GM23248 (cell line): ENCODE measurements at regions not wholly inside any gene's neighbourhood (a gene's known extent, or its start where the extent isn't known, plus 50 kb on each side); places are given as distances from the start of the nearest gene placed in this dataset.

Source experiments
- DNase-seq: peaks from one replicate; pipeline ENCODE4 v3.0.0-alpha.2; 2015
- H2AFZ ChIP-seq: fragments of 200-600 bp; sonication (generic); 2 replicates; pipeline ENCODE4 v1.6.1; 2016; ENCODE audit warnings: antibody characterized with exemption
- H3F3A ChIP-seq: fragments of 200-600 bp; sonication (generic); 2 replicates; pipeline ENCODE4 v1.6.1; 2016; ENCODE audit warnings: mild to moderate bottlenecking, antibody characterized with exemption, mixed run types; ENCODE audit not compliant: insufficient read depth
- H3K27ac ChIP-seq: fragments of 200-600 bp; sonication (generic); 2 replicates; pipeline ENCODE4 v1.5.1; 2016; ENCODE audit warnings: mild to moderate bottlenecking
- H3K27me3 ChIP-seq: fragments of 200-600 bp; sonication (generic); replicated peaks from 2 replicates; pipeline ENCODE4 v1.6.1; 2016; ENCODE audit warnings: mild to moderate bottlenecking; ENCODE audit not compliant: insufficient read depth
- H3K36me3 ChIP-seq: fragments of 200-600 bp; sonication (generic); 2 replicates; pipeline ENCODE4 v1.6.1; 2016; ENCODE audit warnings: low read depth, mild to moderate bottlenecking
- H3K4me1 ChIP-seq: fragments of 200-600 bp; sonication (generic); 2 replicates; pipeline ENCODE4 v1.6.1; 2016; ENCODE audit warnings: mild to moderate bottlenecking; ENCODE audit not compliant: insufficient read depth
- H3K4me2 ChIP-seq: fragments of 200-600 bp; sonication (generic); one replicate; pipeline ENCODE4 v1.6.1; 2016; ENCODE audit warnings: mild to moderate bottlenecking; ENCODE audit not compliant: unreplicated experiment
- H3K4me3 ChIP-seq: fragments of 200-600 bp; sonication (generic); 2 replicates; pipeline ENCODE4 v1.5.1; 2016; ENCODE audit warnings: mild to moderate bottlenecking
- H3K79me2 ChIP-seq: fragments of 200-600 bp; sonication (generic); 2 replicates; pipeline ENCODE4 v1.6.1; 2016; ENCODE audit warnings: mild to moderate bottlenecking; ENCODE audit not compliant: insufficient read depth
- H3K9ac ChIP-seq: fragments of 200-600 bp; sonication (generic); 2 replicates; pipeline ENCODE4 v1.6.1; 2016; ENCODE audit warnings: mild to moderate bottlenecking
- H3K9me2 ChIP-seq: fragments of 200-600 bp; sonication (generic); 2 replicates; pipeline ENCODE4 v1.6.1; 2016; ENCODE audit warnings: mixed run types, mild to moderate bottlenecking, moderate library complexity; ENCODE audit not compliant: insufficient read depth
- H3K9me3 ChIP-seq: fragments of 200-600 bp; sonication (generic); one replicate; pipeline ENCODE4 v1.6.1; 2017; ENCODE audit warnings: low read depth
- H4K20me1 ChIP-seq: fragments of 200-600 bp; sonication (generic); 2 replicates; pipeline ENCODE4 v1.6.0; 2016; ENCODE audit not compliant: insufficient read depth
- EZH2 ChIP-seq: fragments of 200-600 bp; sonication (generic); IDR thresholded peaks from 2 replicates; pipeline ENCODE4 v1.6.1; 2018; ENCODE audit warnings: antibody characterized with exemption, mild to moderate bottlenecking; ENCODE audit not compliant: insufficient read depth, poor library complexity, severe bottlenecking
- EZH2phosphoT487 ChIP-seq: fragments of 200-600 bp; sonication (generic); IDR thresholded peaks from 2 replicates; pipeline ENCODE4 v1.6.1; 2018; ENCODE audit warnings: antibody characterized with exemption, moderate library complexity, mild to moderate bottlenecking, low read depth; ENCODE audit not compliant: insufficient read depth
- WGBS, 2 experiments: methylation state at CpG; one replicate each; pipeline ENCODE4 v1.1.6; 2015 to 2017; ENCODE audit warnings: low lambda C conversion rate in 2 of 2, low coverage in 1 of 2; ENCODE audit errors: missing lambda C conversion rate in 2 of 2; 5-methylcytosine and 5-hydroxymethylcytosine counted together
- in situ Hi-C: fragments of 300-500 bp; cut with MboI; formaldehyde crosslinking; loops from 2 replicates; pipeline ENCODE4 v1.15.0; 2020

- Histone ChIP-seq H3K9ac (no peak overlapping the region), H3K4me2 (no peak overlapping the region), H3K27ac (no peak overlapping the region), H2AFZ (no peak overlapping the region), H3K79me2 (no peaks in the 10 kb centered on the region), H3K9me2 (no peaks in the 10 kb centered on the region), H3K4me3 (no peak overlapping the region), H3K36me3 (no peaks in the 10 kb centered on the region), H3K9me3 (no peaks in the 10 kb centered on the region), H3K27me3 (no peaks in the 10 kb centered on the region; the same call in 1 of the 2 replicates), H4K20me1 (no peaks in the 10 kb centered on the region), H3F3A (no peaks in the 10 kb centered on the region), H3K4me1 (no peaks in the 10 kb centered on the region)
- DNase-seq: no peak
- 7 to 10% methylated on average over 3 of the region's 3 CpGs for WGBS, 2 experiments
- in situ Hi-C loops: no loop called here
- no peak for TF ChIP-seq EZH2
- TF ChIP-seq EZH2phosphoT487: no peak
Measured at GRCh38 chr2:173760553-173760952, 204.6 kb downstream of the SP3 start.

- no peak for DNase-seq
- H4K20me1 ChIP-seq: no peaks in the 10 kb centered on the region
- in situ Hi-C loops: no loop called here
- no peak overlapping the region for H3K4me2 ChIP-seq
- H3K9ac ChIP-seq: no peak overlapping the region
- no peak overlapping the region for H2AFZ ChIP-seq
- H3K27ac ChIP-seq: no peak overlapping the region
- no peaks in the 10 kb centered on the region for H3K79me2 ChIP-seq
- no peaks in the 10 kb centered on the region for H3K36me3 ChIP-seq
- H3K9me2 ChIP-seq: no peaks in the 10 kb centered on the region
- no peaks in the 10 kb centered on the region for H3K9me3 ChIP-seq
- TF ChIP-seq EZH2phosphoT487 (no peak), EZH2 (no peak)
- H3F3A ChIP-seq: no peaks in the 10 kb centered on the region
- no peaks in the 10 kb centered on the region; the same call in 1 of the 2 replicates for H3K27me3 ChIP-seq
- 84% methylated on average over 8 of the region's 8 CpGs for WGBS, 2 experiments
- H3K4me3 ChIP-seq: no peak overlapping the region
- H3K4me1 ChIP-seq: no peaks in the 10 kb centered on the region
Measured at GRCh38 chr2:173761603-173762119, 203.5 kb downstream of the SP3 start.

GRCh38 chr2:173762221-173762620, 203.0 kb downstream of the SP3 start:
- no peaks in the 10 kb centered on the region for H3K9me2 ChIP-seq
- no peak for DNase-seq
- no peaks in the 10 kb centered on the region for H3F3A ChIP-seq
- H3K4me2 ChIP-seq: no peak overlapping the region
- no peak overlapping the region for H2AFZ ChIP-seq
- no peaks in the 10 kb centered on the region for H3K9me3 ChIP-seq
- no peak overlapping the region for H3K9ac ChIP-seq
- no peaks in the 10 kb centered on the region for H3K36me3 ChIP-seq
- in situ Hi-C loops: no loop called here
- no peaks in the 10 kb centered on the region for H4K20me1 ChIP-seq
- no peaks in the 10 kb centered on the region for H3K4me1 ChIP-seq
- H3K4me3 ChIP-seq: no peak overlapping the region
- H3K27me3 ChIP-seq: no peaks in the 10 kb centered on the region; the same call in 1 of the 2 replicates
- no peak overlapping the region for H3K27ac ChIP-seq
- 64 to 66% methylated on average over 2 of the region's 2 CpGs for WGBS, 2 experiments
- H3K79me2 ChIP-seq: no peaks in the 10 kb centered on the region
- TF ChIP-seq EZH2phosphoT487 (no peak), EZH2 (no peak)

- no peak overlapping the region for H2AFZ ChIP-seq
- TF ChIP-seq EZH2 (no peak), EZH2phosphoT487 (no peak)
- no peak overlapping the region for H3K27ac ChIP-seq
- H3K4me3 ChIP-seq: no peak overlapping the region
- no peaks in the 10 kb centered on the region for H3K36me3 ChIP-seq
- 61 to 68% methylated on average over 2 of the region's 2 CpGs for WGBS, 2 experiments
- H4K20me1 ChIP-seq: no peaks in the 10 kb centered on the region
- H3K4me2 ChIP-seq: no peak overlapping the region
- no peaks in the 10 kb centered on the region for H3K79me2 ChIP-seq
- DNase-seq: no peak
- H3K27me3 ChIP-seq: no peaks in the 10 kb centered on the region; the same call in 1 of the 2 replicates
- no peaks in the 10 kb centered on the region for H3K4me1 ChIP-seq
- no peak overlapping the region for H3K9ac ChIP-seq
- no peaks in the 10 kb centered on the region for H3K9me3 ChIP-seq
- no peaks in the 10 kb centered on the region for H3K9me2 ChIP-seq
- in situ Hi-C loops: no loop called here
- H3F3A ChIP-seq: no peaks in the 10 kb centered on the region
Measured at GRCh38 chr2:173762864-173763263, 202.3 kb downstream of the SP3 start.

- in situ Hi-C loops: no loop called here
- Histone ChIP-seq H3K79me2 (no peaks in the 10 kb centered on the region), H3K27ac (no peak overlapping the region), H3K27me3 (no peaks in the 10 kb centered on the region; the same call in 1 of the 2 replicates), H4K20me1 (no peaks in the 10 kb centered on the region), H3K4me3 (no peak overlapping the region), H3F3A (no peaks in the 10 kb centered on the region), H3K9me3 (no peaks in the 10 kb centered on the region), H3K4me2 (no peak overlapping the region), H3K9me2 (no peaks in the 10 kb centered on the region), H3K4me1 (no peaks in the 10 kb centered on the region), H3K9ac (no peak overlapping the region), H2AFZ (no peak overlapping the region), H3K36me3 (no peaks in the 10 kb centered on the region)
- no peak for DNase-seq
- TF ChIP-seq EZH2phosphoT487 (no peak), EZH2 (no peak)
- 78 to 91% methylated on average over 1 of the region's 1 CpG for WGBS, 2 experiments
Measured at GRCh38 chr2:173763641-173764040, 201.5 kb downstream of the SP3 start.
